Cerebellar nuclear complex (tissue), 1 donor: ENCODE measurements at regions not wholly inside any gene's neighbourhood (a gene's known extent, or its start where the extent isn't known, plus 50 kb on each side); places are given as distances from the start of the nearest gene placed in this dataset.

Experiments used
- DNase-seq, 2 experiments: peaks; one replicate each; lab custom pipeline; 2025; lab: John Stamatoyannopoulos, UW

DNA sequence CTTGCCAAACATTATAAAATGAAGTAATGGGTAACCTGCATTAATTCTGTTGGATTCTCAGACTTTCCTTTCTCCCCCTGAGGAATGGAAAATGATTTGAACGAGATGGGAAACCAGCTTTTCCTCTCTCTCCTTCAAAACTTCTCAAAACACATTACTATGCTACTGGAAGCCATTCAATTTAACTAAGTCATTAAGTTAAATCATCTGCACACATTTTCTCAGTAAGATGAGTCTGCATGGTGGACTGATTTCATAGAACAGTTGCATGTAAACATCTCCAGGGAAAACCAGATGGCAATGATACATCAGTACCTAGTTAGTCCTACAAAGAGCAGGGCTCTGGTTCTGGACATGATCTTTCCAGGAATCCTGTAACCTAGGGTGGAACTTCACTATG, 59.9 kb downstream of the BMP4 start:
- no peak for DNase-seq

DNA sequence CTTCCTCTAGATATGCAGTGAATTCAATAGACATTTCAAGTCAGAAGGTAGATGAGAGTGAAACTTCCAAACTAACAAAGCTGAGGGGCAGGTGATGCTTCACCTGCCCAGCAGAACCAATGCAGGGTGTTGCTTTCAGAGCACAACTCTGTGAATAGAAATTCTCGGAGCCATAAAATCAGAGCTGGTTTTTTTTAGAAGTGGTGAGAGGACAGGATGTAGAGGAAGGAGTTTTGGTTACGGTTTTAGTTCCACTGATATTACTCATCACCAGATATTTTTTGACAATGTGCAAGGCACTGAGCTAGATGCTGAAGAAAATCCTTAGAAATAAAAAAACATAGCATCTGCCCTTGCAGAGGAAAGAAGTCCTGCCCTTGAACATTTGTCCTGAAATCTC, 62.2 kb downstream of the BMP4 start:
- DNase-seq: no peak

DNA sequence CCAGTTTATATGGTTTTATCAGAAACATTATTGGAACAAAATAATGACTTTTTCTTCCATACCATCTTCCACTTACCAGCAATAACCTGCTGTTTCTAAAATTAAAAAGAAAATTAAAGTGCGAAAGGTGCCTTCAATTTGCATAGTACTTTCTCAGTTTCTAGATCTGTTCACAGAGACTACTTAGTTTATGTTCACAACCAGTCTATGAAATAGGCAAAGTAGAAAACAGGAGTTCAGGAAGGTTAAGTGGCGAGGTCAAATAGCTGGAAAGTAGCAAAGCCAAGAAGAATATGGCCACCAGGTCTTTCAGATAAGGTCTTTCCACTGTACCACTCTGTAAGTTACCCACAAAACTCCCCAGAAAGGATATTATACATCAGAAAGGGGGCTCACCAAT, 63.3 kb downstream of the BMP4 start:
- DNase-seq: no peak

DNA sequence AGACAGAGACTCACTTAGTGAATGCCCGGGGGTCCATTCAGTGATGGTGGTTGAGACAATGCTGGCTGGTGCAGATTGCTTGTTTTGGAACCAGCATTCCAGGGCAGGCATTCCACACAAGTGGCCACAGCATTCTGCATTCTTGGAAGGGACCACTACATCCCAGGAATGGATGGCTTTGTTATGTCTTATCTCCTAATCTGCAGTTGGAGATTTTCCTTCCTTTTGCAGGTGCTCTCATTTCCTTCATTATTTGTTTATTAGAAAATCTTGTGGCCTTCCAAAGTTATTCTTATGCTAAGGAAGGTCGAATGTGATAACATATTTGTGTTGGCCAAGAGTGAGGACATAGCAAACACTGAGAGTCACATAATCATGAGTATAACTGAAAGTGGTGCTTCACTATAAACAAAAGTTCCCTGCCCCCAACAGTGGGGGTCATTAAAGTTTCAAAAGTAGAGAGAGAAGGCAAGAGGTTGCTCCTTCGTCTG, 66.0 kb downstream of the BMP4 start:
- no peak for DNase-seq

DNA sequence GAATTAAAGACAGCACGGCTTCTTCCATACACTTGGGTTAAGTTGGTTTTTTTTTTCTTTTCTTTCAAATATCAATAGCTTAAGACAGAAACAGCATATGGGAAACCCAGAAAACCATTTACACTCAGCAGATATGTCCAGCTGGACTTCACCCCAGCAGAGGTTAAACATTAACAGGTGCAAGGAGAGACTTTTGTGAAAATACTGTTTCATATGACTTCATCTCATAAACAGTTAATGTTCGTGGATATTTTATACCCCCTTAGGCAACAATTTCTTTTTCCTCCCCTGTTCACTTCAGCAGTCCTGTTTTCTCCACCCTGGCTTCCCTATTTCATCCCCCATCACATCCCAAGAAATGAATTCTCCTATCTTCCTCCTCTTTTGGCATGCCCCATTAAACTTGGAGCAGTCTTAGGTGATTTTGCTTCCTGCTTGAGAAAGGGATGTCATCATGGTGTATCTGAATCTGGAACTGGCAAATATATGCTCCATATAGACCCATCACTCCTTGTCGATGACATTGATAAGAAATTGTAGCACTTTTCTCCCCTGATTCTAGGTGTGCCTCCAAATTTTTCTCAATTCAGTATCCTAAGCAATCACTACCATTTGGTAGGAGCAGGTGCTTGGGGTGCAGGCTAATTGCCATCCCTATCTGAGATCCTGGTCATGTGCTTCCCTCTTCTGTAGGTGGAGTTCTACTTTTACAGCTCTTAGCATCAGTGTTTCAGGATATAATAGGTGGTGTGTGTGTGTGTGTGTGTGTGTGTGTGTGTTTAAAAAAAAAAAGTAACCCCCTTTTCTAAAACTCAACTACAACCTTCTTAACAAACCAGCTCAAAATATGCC, 67.9 kb downstream of the BMP4 start:
- DNase-seq: no peak

DNA sequence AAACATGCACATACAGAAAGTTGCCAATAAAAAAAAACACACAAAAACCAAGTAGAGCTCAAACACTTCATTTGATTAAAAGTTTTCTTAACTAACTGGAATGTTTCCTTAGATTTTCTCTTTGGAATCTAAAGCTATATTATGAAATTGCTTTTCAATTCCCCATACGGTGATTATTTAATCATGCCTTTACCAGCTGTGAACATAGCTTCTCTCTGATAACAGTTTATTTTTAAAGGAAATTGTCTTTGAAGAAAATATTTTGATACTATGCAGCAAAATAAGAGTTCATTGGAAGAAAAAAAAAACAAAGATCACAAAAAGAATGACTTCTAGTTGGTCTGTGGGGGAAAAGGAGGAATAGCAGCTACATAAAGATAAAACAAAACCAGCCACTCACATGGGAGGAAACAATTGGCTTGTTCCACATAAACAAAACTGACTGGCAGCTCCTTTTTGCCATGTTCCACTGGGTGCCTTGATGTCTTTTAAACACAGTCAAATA, 71.4 kb downstream of the BMP4 start:
- no peak for DNase-seq

DNA sequence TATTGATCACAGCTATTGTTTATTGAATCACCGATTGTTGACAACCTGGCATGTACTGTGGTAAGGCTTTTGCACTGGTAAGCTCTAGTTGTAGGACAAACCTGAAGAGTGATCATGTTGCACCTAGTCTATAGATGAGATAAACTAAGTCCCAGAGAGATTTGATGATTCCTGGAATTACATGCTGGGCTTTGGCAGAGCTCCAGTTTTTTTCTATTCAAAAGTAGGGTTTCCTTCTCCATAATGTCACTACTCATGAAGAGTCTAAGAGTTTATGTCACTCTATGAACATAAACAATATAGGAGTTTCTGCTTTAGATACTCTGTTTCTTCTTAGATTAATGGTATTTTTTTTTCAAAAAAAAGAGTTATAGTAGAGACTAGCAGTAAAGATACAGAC, 72.0 kb downstream of the BMP4 start:
- DNase-seq: no peak

DNA sequence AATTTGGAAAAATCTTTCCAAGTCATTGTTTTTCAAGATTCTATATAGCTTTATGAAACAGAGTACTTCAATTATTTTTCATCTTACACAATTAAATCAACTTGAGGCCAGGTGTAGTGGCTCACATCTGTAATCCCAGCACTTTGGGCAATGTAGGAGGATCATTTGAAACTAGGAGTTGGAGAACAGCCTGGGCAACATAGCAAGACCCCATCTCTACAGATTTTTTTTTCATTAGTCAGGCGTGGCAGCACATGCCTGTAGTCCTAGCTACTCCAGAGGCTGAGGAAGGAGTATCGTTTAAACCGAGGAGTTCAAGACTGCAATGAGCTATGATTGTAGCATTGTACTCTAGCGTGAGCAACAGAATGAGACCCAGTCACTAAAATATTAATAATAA, 72.9 kb downstream of the BMP4 start:
- DNase-seq: no peak

DNA sequence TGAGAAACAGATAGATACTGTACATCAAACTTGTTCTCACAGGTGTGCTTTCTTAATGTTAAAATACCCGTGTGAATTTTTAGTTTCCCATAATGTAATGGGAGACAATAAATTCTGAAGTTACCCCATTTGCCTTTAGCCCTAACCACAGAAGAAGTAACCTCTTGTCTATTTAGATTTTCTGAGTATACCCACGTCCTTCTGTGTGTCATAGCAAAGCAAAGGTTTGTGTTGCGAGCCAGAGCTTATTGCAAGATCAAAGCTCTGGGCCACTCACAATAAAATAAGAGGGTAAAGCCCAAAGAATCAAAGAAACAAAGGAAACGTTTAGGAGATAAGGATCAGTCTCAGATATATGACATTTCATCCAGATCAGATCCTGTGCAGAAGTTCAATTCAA, 73.9 kb downstream of the BMP4 start:
- no peak for DNase-seq

DNA sequence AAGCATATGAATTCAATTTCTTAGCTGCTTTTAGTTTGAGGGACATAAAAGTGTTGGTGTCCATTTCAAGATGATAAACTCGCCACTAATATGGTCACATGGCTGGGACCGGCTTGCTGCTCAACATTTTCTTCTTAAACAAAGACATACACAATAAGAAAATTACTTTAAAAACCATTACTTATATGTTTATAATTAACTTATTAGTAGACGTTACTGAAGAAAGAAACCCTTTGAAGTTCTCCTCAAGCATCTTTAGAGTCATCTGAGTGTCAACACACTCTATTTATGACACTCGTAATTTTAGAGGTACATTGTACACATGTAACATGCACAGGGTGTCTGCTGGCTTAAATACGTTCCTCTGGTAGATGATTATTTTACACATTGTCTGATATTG, 74.7 kb downstream of the BMP4 start:
- no peak for DNase-seq

DNA sequence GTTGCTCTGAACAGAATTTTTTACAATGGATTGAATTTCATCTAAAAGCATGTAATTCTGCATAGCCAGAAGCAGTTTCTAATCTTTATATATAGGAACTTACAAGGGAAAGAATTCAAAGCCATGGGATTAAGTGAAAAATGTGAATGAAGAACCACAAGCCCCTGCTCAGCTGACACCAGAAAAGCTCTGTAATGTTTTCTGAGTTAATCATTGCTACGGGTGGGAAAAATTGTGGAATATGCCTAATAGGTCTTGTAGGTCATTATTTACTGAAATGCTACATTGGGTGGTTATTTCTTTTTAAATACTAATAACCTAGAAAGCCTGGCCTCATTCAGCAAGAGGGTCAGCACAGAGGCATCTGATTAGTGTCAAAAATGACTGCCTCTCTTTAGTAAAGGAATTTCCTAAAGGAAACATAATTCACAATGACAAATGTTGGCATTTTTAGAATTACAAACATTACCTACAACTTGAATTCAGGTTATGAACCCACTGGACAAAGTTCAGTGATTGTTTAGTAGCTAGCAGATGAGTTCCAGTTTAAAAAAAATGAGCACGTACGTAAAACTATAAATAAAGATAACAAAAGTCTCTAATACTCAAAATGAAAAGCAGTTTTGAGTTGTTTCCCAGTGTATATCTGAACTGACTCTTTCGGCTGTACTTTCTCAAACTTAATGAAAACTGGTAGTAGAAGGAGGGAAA, 75.3 kb downstream of the BMP4 start:
- no peak for DNase-seq

DNA sequence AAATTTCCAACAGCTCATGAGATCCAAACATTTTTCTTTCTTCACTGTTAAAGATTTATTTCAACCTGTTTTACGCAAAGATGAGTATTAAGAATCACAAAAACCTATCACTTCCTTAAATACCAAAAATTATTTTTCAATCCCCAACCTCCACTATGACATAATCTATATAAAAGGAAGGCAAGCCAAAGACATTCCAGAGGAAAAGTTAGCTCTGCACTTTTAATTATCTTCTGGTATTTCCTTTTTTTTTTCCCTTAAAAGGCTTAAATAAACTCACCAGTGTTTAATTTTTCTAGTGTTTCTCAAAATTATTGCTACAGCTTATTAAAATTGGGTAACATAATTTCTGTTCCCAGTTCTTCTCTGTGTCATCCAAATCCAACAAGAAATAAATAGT, 75.9 kb downstream of the BMP4 start:
- no peak for DNase-seq

DNA sequence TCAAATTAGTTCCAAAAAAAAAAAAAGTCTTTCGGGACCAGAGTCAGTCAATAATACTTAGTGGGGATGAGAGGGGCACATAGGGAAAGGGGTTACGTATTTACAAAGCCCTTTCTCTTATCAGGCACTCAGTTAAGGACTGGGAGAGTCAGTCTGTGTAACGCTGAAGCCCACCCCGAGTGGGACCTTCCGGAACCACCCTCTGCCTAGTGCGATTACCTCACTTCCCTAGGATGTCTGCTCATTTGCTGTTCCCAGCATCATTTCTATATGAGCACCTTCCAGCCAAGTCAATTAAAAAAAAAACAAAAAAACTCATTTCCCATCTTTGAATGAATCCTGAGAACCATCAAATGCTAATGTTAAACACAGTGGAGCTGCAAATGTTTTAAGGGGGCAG, 76.9 kb downstream of the BMP4 start:
- no peak for DNase-seq

DNA sequence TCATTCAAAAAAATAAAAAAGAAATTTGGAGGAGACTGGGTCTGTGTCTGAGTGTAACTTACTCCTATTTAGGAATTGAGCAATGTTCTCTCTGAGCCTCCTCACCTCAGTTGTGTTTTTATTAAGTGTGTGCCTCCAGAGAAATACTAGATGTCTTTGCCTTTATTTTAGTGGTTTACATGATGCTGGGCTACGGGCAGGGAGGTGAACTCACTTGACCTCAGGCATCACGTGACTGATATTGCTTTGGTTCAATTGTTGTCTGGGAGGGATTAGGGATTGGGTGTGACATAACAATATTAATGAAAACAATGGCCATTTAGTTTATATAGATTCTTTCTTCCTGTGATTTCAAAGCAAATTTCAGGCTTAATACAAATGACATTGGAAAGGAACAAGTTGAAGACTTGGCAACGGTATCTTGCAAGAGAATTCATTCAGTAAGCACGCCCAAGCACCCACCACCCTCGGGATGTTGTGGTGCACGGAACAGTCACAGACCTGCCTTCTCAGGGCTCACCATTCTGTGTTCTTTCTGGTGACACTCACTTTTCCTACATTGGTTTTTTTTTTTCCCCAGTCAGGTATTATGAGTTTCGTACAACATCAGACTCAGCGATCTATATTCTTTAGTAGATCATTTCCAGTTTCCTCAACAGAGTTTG, 77.5 kb downstream of the BMP4 start:
- DNase-seq: no peak

DNA sequence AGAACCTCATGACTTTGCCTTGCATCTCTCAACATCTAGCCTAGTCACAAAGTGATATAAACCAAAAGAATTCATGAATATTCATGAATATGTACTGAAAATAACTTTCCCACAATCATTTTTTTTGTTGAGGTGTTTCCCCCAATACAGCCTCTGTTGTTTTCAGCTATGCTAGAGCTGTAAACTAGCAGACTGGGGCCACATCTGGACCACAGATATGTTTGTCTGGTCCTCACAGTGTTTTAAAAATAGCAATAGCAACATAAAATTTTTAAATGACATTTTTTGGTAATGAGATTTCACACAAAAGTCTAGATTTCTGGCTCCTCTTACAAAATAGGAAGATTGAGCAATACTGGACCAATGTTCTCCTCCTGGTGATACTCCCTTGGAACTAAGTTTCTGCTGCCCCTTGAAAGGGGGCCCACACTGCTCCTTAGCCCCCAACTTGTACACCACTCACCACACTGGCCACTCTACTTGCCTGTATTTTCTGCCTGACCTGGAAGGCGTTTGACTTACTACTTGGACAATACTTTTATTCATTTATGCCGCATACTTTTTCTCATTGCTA, 81.2 kb downstream of the BMP4 start:
- no peak for DNase-seq

DNA sequence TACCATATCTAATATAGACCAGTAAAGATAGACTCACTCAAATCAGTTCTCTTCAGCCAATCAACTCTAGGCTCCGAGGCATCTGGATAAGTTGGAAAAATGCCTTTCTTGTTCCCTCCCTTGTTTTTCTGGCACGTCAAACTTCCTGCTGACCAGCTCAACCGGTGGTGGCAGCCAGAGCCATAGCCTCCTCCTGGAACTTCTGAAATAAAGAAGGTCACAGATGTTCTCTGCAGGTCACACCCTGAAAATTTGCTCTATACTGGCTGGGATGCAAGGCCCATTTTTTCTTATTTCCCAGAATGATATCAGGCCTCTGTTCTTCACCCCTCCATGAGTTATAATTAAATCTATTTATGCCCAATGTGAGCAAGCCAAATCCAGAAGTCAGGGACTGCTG, 81.9 kb downstream of the BMP4 start:
- DNase-seq: no peak

DNA sequence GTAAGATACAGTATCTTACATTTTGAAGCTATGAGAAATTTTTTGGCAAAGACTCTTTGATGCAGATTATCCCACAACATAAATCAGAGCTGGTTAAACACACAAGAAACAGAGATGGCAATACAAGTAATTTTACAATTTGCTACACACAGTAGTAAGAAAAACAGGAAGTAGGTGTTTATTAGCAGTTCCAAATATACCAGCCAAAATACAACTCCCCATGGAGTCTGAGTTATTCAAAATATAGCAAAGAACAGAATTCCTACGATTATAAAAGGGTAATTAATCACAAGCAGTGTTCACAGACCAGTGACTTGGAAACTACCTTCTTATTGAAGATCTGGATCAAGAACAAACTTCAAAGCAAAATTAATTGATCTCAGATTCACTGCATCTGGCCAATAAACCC, 83.9 kb downstream of the BMP4 start:
- no peak for DNase-seq

DNA sequence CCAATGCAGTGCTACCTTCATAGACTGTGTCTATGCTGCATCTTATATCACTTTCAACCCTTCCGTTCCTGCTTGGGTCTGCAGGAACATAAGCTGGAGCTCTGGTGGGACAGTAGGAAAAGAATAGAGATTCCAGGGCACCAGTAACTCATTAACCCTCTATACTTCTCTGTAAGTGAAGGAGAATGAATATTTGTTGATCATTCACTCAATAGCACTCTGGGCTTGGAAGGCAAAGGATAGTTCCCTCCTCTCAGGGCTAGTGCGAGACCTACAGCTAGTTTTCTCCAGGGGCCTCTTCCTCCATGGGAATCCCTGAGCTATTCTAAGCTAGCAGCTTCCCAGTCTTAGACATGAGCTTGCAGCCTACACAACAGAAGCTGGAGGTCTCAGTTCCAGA, 84.7 kb downstream of the BMP4 start:
- DNase-seq: no peak

DNA sequence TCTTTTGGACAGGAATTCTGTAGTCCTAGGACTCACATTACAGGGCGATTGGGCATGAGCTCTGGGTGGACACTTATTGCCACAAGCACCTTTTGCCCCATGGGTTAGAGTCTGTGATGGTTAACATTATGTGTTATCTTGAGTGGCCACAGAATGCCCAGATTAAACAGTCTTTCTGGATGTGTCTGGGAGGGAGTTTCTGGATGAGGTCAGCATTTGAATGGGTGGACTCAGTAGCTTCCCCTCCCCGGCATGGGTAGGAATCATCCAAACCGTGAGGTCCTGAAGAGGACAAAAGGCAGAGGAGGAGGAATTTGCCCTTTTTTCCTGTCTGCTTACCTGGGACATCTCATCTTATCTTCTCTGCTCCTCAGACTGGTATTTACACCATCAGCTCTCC, 85.6 kb downstream of the BMP4 start:
- DNase-seq: no peak

DNA sequence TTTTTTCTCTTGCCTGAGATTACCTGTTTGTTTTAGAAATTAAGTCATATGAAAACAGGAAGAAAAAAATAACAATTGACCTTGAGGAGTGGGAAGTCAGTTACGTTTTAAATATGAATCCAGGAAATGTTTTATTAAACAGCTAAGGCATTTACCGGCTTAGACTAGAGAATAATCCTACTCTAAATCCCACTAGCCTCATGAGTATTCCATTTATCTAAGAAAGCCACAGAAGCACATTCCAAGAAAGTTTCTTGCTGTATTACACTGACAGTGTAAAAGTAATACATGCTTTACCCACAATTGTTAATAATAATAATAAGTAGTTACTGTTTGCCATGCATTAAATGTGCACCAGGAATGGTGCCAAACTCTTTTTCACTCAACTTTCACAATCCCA, 90.9 kb downstream of the BMP4 start:
- DNase-seq: no peak

DNA sequence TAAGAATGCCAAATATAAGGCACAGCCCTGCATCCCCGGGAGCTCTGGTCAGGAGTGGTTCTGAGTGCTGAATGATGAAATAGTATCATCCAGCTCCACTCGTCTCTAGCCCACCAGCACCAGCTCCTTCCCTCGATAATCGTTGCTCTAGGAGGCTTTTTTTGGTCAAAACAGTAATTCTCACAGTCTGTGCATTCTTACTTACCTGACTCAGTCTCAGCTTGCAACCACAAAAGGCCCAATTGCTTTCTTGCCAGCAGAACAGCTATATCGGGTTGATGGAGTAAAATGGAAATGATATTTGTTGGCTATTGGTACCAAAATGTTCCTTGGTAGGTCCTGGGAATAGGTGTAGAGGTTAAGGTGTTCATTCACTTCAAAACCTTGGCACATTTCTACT, 94.8 kb downstream of the BMP4 start:
- no peak for DNase-seq

DNA sequence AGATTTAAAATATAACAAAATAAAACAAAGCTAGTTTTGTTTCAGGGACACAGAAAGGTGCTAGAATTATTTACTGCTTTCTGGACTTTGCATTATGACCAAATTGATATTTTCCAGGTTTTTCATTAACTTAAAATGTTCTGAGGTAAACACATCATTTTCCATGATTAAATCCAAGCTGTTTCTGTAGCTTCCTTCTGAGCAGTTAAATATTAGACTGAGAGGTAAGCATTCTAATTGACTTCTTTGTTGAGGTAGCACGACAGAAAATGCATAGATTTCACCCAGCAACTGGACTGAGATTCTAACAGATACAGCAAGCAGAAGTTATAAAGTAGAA, 98.3 kb downstream of the BMP4 start:
- no peak for DNase-seq
